ENCODE measurements at regions not wholly inside any gene's neighbourhood (a gene's known extent, or its start where the extent isn't known, plus 50 kb on each side); places are given as distances from the start of the nearest gene placed in this dataset.

- no peak for DNase-seq
Measured at GRCh38 chr15:31955734-31956133, 74.6 kb upstream of the CHRNA7 start.

GRCh38 chr15:31957581-31957980 is 72.7 kb upstream of the CHRNA7 start:
- no peak for DNase-seq

GRCh38 chr15:31964586-31965307 is 65.6 kb upstream of the CHRNA7 start:
- no peak for DNase-seq

- DNase-seq, result no peak
Measured at GRCh38 chr15:31970007-31970406, 60.3 kb upstream of the CHRNA7 start.

- no peak for DNase-seq
Measured at GRCh38 chr15:31973197-31973596, 57.1 kb upstream of the CHRNA7 start.

- DNase-seq, result no peak
Measured at GRCh38 chr15:31974154-31974794, 56.0 kb upstream of the CHRNA7 start.

- DNase-seq, result peak in 32 of 56 donors; percentile 4 to 66 (median 30)
Measured at GRCh38 chr15:31974855-31975829, 55.2 kb upstream of the CHRNA7 start.

- no peak for DNase-seq
Measured at GRCh38 chr15:31975830-31976229, 54.5 kb upstream of the CHRNA7 start.

- DNase-seq, result no peak
Measured at GRCh38 chr15:31977138-31977537, 53.2 kb upstream of the CHRNA7 start.

- DNase-seq, result peak in 38 of 56 donors; percentile 12 to 74 (median 34)
Measured at GRCh38 chr15:31977812-31978661, 52.3 kb upstream of the CHRNA7 start.
